HCT116 (cell line): ENCODE measurements at regions not wholly inside any gene's neighbourhood (a gene's known extent, or its start where the extent isn't known, plus 50 kb on each side); places are given as distances from the start of the nearest gene placed in this dataset.

Source experiments
- ATAC-seq: fragments of 200-7000 bp; cut with Tn5 transposase; 2 replicates; pipeline ENCODE4 v1.9.1; 2020; ENCODE audit warnings: mild to moderate bottlenecking, moderate library complexity
- BruUV-seq: library from RNA; stranded (reverse); fragments of 400-500 nt; replicated peaks from 2 replicates; lab custom pipeline; 2021; lab: Mats Ljungman, UMichigan
- CTCF ChIA-PET: fragments of 300-600 bp; sonication (Branson Sonifier 250); formaldehyde crosslinking; loops from one replicate; lab custom pipeline; 2021; ENCODE audit warnings: antibody characterized with exemption; lab: Charles Lee
- POLR2A ChIA-PET: fragments of 300-600, 350-600 bp; sonication (Branson Sonifier 250); formaldehyde crosslinking; loops from one replicate; lab custom pipeline; 2021; ENCODE audit warnings: antibody characterized with exemption; lab: Charles Lee
- RAD21 ChIA-PET, 2 experiments: fragments of 300-600 bp; sonication (Branson Sonifier 250); formaldehyde crosslinking; loops; one replicate each; lab custom pipeline; 2023; ENCODE audit warnings: low total read pairs in 2 of 2; ENCODE audit not compliant: uncharacterized antibody in 2 of 2, unreplicated experiment in 2 of 2, low non-redundant PET in 1 of 2; lab: Charles Lee
- DNase-seq: peaks from one replicate; pipeline ENCODE4 v3.0.0-alpha.2; 2010; ENCODE audit warnings: low read depth, low spot score
- H2AFZ ChIP-seq: fragments of 200-600 bp; shearing (Covaris generic), sonication (generic); 2 replicates; pipeline ENCODE4 v1.6.1; 2017; ENCODE audit warnings: low read depth, mixed run types, mixed read lengths, antibody characterized with exemption, low read length; ENCODE audit not compliant: poor library complexity, severe bottlenecking
- H3K27ac ChIP-seq: 2 replicates; pipeline ENCODE4 v1.5.1; 2012; ENCODE audit warnings: low read depth, low read length
- H3K27me3 ChIP-seq: fragments of 200-600 bp; sonication (generic); 2 replicates; pipeline ENCODE4 v1.6.1; 2016; ENCODE audit warnings: mixed run types, low read length, mixed read lengths; ENCODE audit not compliant: insufficient read depth
- H3K36me3 ChIP-seq, 2 experiments: fragments of 200-500 bp in 1 of 2; fragments of 200-600 bp in 1 of 2; sonication (Bioruptor generic) in 1 of 2; sonication (generic) in 1 of 2; 2 replicates each; pipeline versions ENCODE4 v1.5.1 to v1.6.1; 2014 to 2016; ENCODE audit warnings: low read length in 2 of 2, inconsistent platforms in 1 of 2, mixed read lengths in 1 of 2, mixed run types in 1 of 2; ENCODE audit not compliant: insufficient read depth in 2 of 2, control insufficient read depth in 1 of 2
- H3K4me1 ChIP-seq, 2 experiments: fragments of 200-600 bp in 1 of 2; sonication (generic) in 1 of 2; 2 replicates each; pipeline versions ENCODE4 v1.5.1 to v1.6.1; 2012 to 2017; ENCODE audit warnings: low read length in 2 of 2, inconsistent platforms in 1 of 2, mild to moderate bottlenecking in 1 of 2, mixed read lengths in 1 of 2, mixed run types in 1 of 2, moderate library complexity in 1 of 2; ENCODE audit not compliant: insufficient read depth in 2 of 2, control insufficient read depth in 1 of 2
- H3K4me2 ChIP-seq: fragments of 200-600 bp; sonication (generic); 2 replicates; pipeline ENCODE4 v1.6.1; 2017; ENCODE audit warnings: mixed run types, low read length, mixed read lengths
- H3K4me3 ChIP-seq, 2 experiments: fragments of 200-600 bp in 1 of 2; sonication (generic) in 1 of 2; replicated peaks in 1 of 2; 2 replicates each; pipeline ENCODE4 v1.5.1; 2011 to 2016; ENCODE audit warnings: low read length in 2 of 2, control low read depth in 1 of 2, low read depth in 1 of 2, mild to moderate bottlenecking in 1 of 2, mixed read lengths in 1 of 2, mixed run types in 1 of 2
- H3K79me2 ChIP-seq: fragments of 200-600 bp; sonication (generic); 2 replicates; pipeline ENCODE4 v1.6.1; 2017; ENCODE audit warnings: mild to moderate bottlenecking, mixed run types, low read length, moderate library complexity, mixed read lengths; ENCODE audit not compliant: insufficient read depth
- H3K9ac ChIP-seq: fragments of 200-600 bp; sonication (generic); 2 replicates; pipeline ENCODE4 v1.6.1; 2016; ENCODE audit warnings: low read length, mixed read lengths
- H3K9me2 ChIP-seq: fragments of 200-600 bp; sonication (generic), shearing (Covaris generic); 2 replicates; pipeline ENCODE4 v1.6.1; 2017; ENCODE audit warnings: mixed run types, mild to moderate bottlenecking, moderate library complexity; ENCODE audit not compliant: insufficient read depth
- H3K9me3 ChIP-seq, 2 experiments: fragments of 200-500 bp in 1 of 2; fragments of 200-600 bp in 1 of 2; sonication (Bioruptor generic) in 1 of 2; sonication (generic) in 1 of 2; 2 replicates each; pipeline ENCODE4 v1.6.1; 2014 to 2017; ENCODE audit warnings: low read length in 2 of 2, mixed read lengths in 2 of 2, inconsistent platforms in 1 of 2, low read depth in 1 of 2, mild to moderate bottlenecking in 1 of 2, mixed run types in 1 of 2, moderate library complexity in 1 of 2; ENCODE audit not compliant: control insufficient read depth in 1 of 2, insufficient read depth in 1 of 2
- H4K20me1 ChIP-seq: fragments of 200-600 bp; sonication (generic), shearing (Covaris generic); 2 replicates; pipeline ENCODE4 v1.6.1; 2017; ENCODE audit warnings: mixed run types, mild to moderate bottlenecking, moderate library complexity; ENCODE audit not compliant: insufficient read depth
- CBX3 ChIP-seq: IDR thresholded peaks from 2 replicates; pipeline ENCODE4 v1.6.1; 2012; ENCODE audit warnings: low read depth
- CEBPB ChIP-seq: IDR thresholded peaks from 2 replicates; pipeline ENCODE4 v1.6.1; 2012; ENCODE audit warnings: low read depth
- EGR1 ChIP-seq: IDR thresholded peaks from 2 replicates; pipeline ENCODE4 v1.6.1; 2012; ENCODE audit warnings: low read depth
- EZH2 ChIP-seq: fragments of 200-600 bp; sonication (generic); IDR thresholded peaks from 2 replicates; pipeline ENCODE4 v1.6.1; 2017; ENCODE audit warnings: antibody characterized with exemption, mixed run types
- POLR2A ChIP-seq: IDR thresholded peaks from 2 replicates; pipeline ENCODE4 v1.7.0; 2011; ENCODE audit warnings: borderline replicate concordance; ENCODE audit not compliant: insufficient read depth, insufficient read length; ENCODE audit errors: extremely low read depth
- RAD21 ChIP-seq: IDR thresholded peaks from 2 replicates; pipeline ENCODE4 v1.6.1; 2012; ENCODE audit warnings: low read depth, mild to moderate bottlenecking
- SP1 ChIP-seq: IDR thresholded peaks from 2 replicates; pipeline ENCODE4 v1.6.1; 2012; ENCODE audit warnings: low read depth
- ZFX ChIP-seq: fragments of 450-650 bp; IDR thresholded peaks from 2 replicates; pipeline ENCODE4 v1.6.1; 2017
- ZNF274 ChIP-seq: fragments of 200-500 bp; sonication (Bioruptor generic); IDR thresholded peaks from 2 replicates; pipeline ENCODE4 v1.6.1; 2014; ENCODE audit warnings: mild to moderate bottlenecking, low read depth, low read length, inconsistent platforms
- intact Hi-C: fragments of 100-400 bp; cut with micrococcal nuclease; formaldehyde crosslinking; loops from 2 replicates; pipeline ENCODE4 v1.10.0; 2022
- TF ChIP-seq, protein P1 (sequence below): IDR thresholded peaks from 2 replicates; pipeline ENCODE4 v1.6.1; 2012; ENCODE audit warnings: low read depth
- TF ChIP-seq, protein P2 (sequence below): IDR thresholded peaks from 2 replicates; pipeline ENCODE4 v1.6.1; 2012

DNA sequence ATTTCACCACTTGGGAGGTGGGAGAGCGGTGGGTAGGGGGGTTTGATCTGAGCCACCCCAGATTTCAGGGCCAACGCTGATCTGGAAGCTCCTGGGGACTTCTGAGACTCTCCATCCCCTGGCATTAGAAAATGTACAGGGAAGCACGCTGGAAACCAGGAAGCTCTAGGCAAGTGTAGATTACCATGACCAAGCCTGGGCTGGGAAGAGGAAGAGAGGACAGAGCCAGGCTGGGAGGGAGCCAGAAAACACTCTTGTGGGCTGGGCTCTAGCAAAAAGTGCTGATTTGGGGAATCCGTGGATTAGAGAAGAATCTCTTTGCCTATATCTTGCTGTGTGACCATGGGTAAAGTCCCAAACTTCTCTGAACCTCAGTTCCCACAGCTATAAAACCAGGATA is 236.7 kb downstream of the BCL11B start (continued):
- TF ChIP-seq, protein P1, sequence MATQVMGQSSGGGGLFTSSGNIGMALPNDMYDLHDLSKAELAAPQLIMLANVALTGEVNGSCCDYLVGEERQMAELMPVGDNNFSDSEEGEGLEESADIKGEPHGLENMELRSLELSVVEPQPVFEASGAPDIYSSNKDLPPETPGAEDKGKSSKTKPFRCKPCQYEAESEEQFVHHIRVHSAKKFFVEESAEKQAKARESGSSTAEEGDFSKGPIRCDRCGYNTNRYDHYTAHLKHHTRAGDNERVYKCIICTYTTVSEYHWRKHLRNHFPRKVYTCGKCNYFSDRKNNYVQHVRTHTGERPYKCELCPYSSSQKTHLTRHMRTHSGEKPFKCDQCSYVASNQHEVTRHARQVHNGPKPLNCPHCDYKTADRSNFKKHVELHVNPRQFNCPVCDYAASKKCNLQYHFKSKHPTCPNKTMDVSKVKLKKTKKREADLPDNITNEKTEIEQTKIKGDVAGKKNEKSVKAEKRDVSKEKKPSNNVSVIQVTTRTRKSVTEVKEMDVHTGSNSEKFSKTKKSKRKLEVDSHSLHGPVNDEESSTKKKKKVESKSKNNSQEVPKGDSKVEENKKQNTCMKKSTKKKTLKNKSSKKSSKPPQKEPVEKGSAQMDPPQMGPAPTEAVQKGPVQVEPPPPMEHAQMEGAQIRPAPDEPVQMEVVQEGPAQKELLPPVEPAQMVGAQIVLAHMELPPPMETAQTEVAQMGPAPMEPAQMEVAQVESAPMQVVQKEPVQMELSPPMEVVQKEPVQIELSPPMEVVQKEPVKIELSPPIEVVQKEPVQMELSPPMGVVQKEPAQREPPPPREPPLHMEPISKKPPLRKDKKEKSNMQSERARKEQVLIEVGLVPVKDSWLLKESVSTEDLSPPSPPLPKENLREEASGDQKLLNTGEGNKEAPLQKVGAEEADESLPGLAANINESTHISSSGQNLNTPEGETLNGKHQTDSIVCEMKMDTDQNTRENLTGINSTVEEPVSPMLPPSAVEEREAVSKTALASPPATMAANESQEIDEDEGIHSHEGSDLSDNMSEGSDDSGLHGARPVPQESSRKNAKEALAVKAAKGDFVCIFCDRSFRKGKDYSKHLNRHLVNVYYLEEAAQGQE, result no peak
- TF ChIP-seq CBX3 (no peak), SP1 (no peak), ZNF274 (no peak), EZH2 (no peak), EGR1 (no peak), ZFX (no peak), RAD21 (no peak), CEBPB (no peak)
- TF ChIP-seq, protein P2, sequence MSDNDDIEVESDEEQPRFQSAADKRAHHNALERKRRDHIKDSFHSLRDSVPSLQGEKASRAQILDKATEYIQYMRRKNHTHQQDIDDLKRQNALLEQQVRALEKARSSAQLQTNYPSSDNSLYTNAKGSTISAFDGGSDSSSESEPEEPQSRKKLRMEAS, result no peak
- TF ChIP-seq, all 23 proteins: peak for 0

- Histone ChIP-seq H3K27ac (peak overlapping the region; percentile 24; the same call in 1 of the 2 replicates), H3K4me3 (peak overlapping the region in 1 of 2 experiments; percentile 30; a peak in 2 of 4 replicates), H3K27me3 (no peaks in the 10 kb centered on the region), H3K9me3 (no peaks in the 10 kb centered on the region), H3K9me2 (no peaks in the 10 kb centered on the region), H3K9ac (peak overlapping the region; percentile 34; the same call in 1 of the 2 replicates), H2AFZ (peak overlapping the region; percentile 81), H3K36me3 (no peaks in the 10 kb centered on the region), H3K4me1 (peaks cover 10 to 13% of the 10 kb centered on the region in 2 experiments), H3K4me2 (peak overlapping the region; percentile 61), H3K79me2 (no peaks in the 10 kb centered on the region), H4K20me1 (no peaks in the 10 kb centered on the region)
- DNase-seq, result peak; percentile 19
- peak; percentile 86 for ATAC-seq
- ChIA-PET POLR2A (no interaction called here), CTCF (no interaction called here), RAD21 (interaction anchor here in 1 of 2 experiments (0.6 kb wide), 1 partner anchor 131 kb away, joined by 3 read pairs; no protein-coding TSS in a partner anchor)
- intact Hi-C loops, result loop anchor here (5.0 kb wide), 1 partner anchor 236 kb away; the partner anchor contains the start of gene BCL11B
- BruUV-seq, result no TSS peak
- TF ChIP-seq, protein P2, result peak; percentile 47
- no peak for TF ChIP-seq POLR2A
Measured at GRCh38 chr14:99035712-99036610, 236.0 kb downstream of the BCL11B start.
